GM21717 (cell line): ENCODE measurements at regions not wholly inside any gene's neighbourhood (a gene's known extent, or its start where the extent isn't known, plus 50 kb on each side); places are given as distances from the start of the nearest gene placed in this dataset.

Experiments used
- ATAC-seq: cut with Tn5 transposase; IDR thresholded peaks from one replicate; pipeline ENCODE4 v1.9.1; 2021; ENCODE audit warnings: mild to moderate bottlenecking, moderate library complexity; ENCODE audit not compliant: unreplicated experiment

- ATAC-seq: no peak
Measured at GRCh38 chr7:32428546-32428945, 61.6 kb downstream of the LSM5 start.

GRCh38 chr7:32427769-32428291 is 62.4 kb downstream of the LSM5 start:
- ATAC-seq: peak; percentile 52

- no peak for ATAC-seq
Measured at GRCh38 chr7:32416846-32417245, 73.3 kb downstream of the LSM5 start.

GRCh38 chr7:32415936-32416335 is 74.2 kb downstream of the LSM5 start:
- no peak for ATAC-seq

GRCh38 chr7:32415519-32415918 is 74.7 kb downstream of the LSM5 start:
- no peak for ATAC-seq

GRCh38 chr7:32412471-32412870 is 77.7 kb downstream of the LSM5 start:
- ATAC-seq: no peak

- ATAC-seq: no peak
Measured at GRCh38 chr7:32410545-32410944, 79.6 kb downstream of the LSM5 start.

- no peak for ATAC-seq
Measured at GRCh38 chr7:32406386-32406785, 83.8 kb downstream of the LSM5 start.

- no peak for ATAC-seq
Measured at GRCh38 chr7:32403463-32404229, 86.5 kb downstream of the LSM5 start.

- no peak for ATAC-seq
Measured at GRCh38 chr7:32400676-32401075, 89.5 kb downstream of the LSM5 start.

- ATAC-seq: no peak
Measured at GRCh38 chr7:32399311-32399710, 90.9 kb downstream of the LSM5 start.

- no peak for ATAC-seq
Measured at GRCh38 chr7:32395168-32395567, 95.0 kb downstream of the LSM5 start.

- no peak for ATAC-seq
Measured at GRCh38 chr7:32393861-32394260, 96.3 kb downstream of the LSM5 start.

- ATAC-seq: no peak
Measured at GRCh38 chr7:32390210-32390609, 100.0 kb downstream of the LSM5 start.

- ATAC-seq: no peak
Measured at GRCh38 chr7:32385316-32385956, 104.7 kb downstream of the LSM5 start.

- ATAC-seq: no peak
Measured at GRCh38 chr7:32381024-32381601, 109.1 kb downstream of the LSM5 start.

GRCh38 chr7:32379510-32380112 is 110.6 kb downstream of the LSM5 start:
- no peak for ATAC-seq

- no peak for ATAC-seq
Measured at GRCh38 chr7:32378988-32379387, 111.2 kb downstream of the LSM5 start.

- no peak for ATAC-seq
Measured at GRCh38 chr7:32364581-32364980, 125.6 kb downstream of the LSM5 start.

GRCh38 chr7:32360127-32360526 is 130.1 kb downstream of the LSM5 start:
- ATAC-seq: no peak

- no peak for ATAC-seq
Measured at GRCh38 chr7:32357535-32358277, 132.5 kb downstream of the LSM5 start.
